GM19463 (cell line): ENCODE measurements at regions not wholly inside any gene's neighbourhood (a gene's known extent, or its start where the extent isn't known, plus 50 kb on each side); places are given as distances from the start of the nearest gene placed in this dataset.
"Not testable (repeated sequence)": the region's sequence is repeated elsewhere in the genome, so short reads cannot be mapped to it uniquely, and the experiment has no call there.

ENCODE experiments used
- ATAC-seq: cut with Tn5 transposase; IDR thresholded peaks from one replicate; pipeline ENCODE4 v1.9.1; 2021; ENCODE audit warnings: mild to moderate bottlenecking, moderate library complexity; ENCODE audit not compliant: unreplicated experiment

DNA sequence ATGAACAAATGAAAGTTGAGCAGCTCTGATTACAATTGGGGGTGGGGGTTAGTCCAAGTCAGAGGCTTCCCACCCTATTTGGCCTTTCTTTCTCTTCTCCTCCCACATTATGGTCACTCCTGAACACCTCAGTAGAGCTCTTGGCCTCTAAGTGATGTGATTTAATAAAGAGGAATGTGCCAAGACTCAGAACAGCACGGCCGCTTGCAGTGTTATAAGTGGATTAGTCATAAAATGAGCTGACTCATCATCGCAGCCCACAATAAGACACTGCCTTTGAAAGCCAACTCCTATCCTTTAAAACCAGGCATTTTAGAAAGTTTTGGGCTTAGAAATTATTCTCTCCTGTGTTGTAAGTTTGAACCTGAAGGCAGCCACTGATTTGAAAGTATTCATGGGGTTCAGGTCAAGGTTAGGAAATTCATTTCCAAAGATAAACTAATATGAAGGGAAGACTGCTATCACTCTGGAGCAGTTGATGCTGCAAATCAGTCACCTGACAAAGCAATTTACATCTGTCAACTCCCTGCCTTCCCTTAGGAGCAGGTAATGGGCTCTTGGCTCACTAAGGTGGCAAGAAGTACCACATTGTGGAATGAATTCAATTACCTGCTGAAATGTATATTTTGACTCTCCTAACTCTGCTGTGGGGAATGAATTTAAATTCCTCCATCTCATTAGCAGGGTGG, 283.6 kb upstream of the NMUR2 start:
- ATAC-seq = no peak

- ATAC-seq = no peak
These were observed 284.2 kb upstream of the NMUR2 start for GRCh38 chr5:152689250-152689711.

DNA sequence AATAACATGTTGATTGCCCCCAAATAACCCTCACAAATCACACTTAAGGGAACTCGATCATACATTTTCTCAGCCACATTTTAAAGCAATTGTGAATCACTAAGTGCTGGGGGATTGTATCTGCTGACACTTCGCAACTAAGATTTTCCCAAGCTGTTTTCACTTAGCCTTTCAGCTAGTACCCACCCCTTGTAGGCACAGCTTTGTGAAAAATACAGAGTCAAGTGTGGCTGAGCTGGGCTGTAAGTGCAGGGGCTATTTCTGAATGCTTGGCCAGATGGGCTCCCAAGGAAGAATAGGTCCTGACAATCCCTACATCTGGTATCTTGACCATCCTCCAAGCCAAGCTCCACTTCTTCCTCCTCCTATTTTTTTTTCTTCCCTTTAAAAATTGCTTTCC, 289.2 kb upstream of the NMUR2 start:
- ATAC-seq = no peak

- ATAC-seq = no peak
These were observed 296.3 kb upstream of the NMUR2 start for GRCh38 chr5:152701305-152701949.

- ATAC-seq = no peak
These were observed 299.2 kb upstream of the NMUR2 start for GRCh38 chr5:152704286-152704685.

DNA sequence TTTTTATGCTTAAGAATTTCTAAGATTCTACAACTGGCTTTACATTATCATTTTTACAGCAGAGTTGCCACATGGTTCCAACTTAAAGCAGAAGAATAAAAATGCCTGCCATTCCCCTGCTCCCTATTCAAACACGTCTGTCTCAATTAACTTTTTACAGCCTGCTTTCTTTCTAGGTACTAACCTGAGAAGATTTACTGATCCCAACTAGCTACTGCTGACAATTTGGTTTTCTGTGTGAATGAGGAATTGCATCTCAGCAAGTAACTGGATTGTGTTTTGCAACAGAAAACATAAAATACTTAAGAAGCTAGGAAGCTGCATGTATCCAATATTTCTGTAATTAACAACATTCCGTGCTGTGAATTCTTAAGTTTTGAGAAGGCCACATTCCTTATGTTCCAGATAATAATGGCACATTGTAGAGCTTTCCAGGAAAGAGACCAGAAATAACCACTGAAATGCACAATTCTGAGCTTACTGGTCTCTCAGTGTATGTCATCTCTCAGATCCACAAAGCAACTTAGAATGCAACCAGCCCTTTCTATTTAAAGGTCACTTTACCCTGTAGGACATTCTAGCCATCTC, 306.8 kb upstream of the NMUR2 start:
- ATAC-seq = no peak

- ATAC-seq = no peak
These were observed 312.3 kb upstream of the NMUR2 start for GRCh38 chr5:152717393-152717792.

DNA sequence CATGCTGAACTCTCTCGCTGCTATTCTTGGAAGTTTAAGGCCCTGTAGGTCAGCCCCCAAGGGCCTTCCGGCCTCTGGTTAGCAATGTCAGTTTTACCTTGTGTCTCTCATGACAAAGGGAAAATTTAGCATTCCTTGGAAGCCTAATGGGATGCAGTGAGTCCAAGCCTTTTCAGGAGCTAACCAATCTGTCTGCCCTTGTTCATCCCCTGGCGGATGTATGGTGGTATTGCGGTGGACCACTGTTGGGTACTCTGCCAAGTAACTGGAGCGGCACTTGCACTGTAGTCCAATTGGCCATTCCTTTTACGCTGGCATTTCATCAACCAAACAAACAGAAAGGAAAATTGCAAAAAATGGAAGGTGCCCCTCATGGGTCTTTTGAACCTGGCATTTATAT, 318.4 kb upstream of the NMUR2 start:
- no peak for ATAC-seq

DNA sequence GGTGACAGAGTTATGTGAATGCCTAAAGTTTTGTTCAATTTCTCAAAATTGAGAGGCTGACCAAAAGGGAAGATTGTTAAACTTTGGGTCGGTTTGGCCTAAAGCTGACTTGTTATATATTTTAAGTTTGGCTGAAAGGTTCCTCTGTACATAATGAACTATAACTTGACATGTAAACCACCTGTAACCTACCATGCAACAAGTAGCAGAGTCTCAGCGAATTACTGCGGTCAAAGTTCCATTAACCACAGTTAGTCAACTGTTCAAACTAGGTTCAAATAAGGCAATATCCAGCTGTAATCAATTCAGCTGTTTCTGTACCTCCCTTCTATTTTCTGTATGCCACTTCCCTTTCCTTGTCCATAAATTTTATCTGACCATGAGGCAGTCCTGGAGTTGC, 325.1 kb upstream of the NMUR2 start:
- no peak for ATAC-seq

DNA sequence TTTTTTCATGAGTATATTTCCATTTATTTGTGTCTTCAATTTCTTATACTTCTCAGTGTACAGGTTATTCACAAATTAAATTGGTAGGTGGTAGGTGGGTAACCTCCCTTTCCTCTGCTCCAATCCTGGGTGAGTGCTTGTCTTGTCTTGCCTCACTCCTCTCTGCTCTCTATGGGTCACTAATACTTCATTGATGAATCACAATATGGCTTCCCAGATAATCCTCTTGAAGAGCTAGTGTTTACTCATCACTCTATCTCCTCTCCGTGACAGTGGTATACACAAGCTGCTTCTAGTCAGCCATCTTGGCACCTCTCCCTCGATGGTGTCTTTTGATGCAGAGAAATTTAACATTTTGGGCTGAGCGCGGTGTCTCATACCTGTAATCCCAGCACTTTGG, 331.8 kb upstream of the NMUR2 start:
- no peak for ATAC-seq

DNA sequence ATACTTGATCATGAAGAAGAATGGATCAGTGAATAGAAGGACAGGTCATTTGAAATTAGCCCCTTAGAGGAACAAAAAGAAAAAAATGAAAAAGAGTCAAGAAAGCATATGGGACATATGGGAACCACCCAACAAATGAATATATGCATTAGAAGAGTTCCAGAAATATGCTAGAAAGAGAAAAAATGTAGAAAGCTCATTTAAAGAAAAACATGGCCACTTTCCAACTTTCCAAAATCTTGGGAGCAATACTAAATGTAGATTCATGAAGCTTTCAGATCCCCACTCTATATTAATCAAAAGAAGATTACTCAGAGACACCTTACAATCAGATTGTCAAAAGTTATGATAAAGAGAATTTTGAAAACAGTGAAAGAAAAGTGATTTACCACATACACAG, 334.8 kb upstream of the NMUR2 start:
- no peak for ATAC-seq

GRCh38 chr5:152741126-152741525, 336.0 kb upstream of the NMUR2 start:
- ATAC-seq = not testable (repeated sequence)

- not testable (repeated sequence) for ATAC-seq
These were observed 382.7 kb upstream of the NMUR2 start for GRCh38 chr5:152787709-152788217.

- ATAC-seq = no peak
These were observed 396.8 kb upstream of the NMUR2 start for GRCh38 chr5:152801886-152802285.

GRCh38 chr5:152804179-152804578, 399.1 kb upstream of the NMUR2 start:
- ATAC-seq = no peak

- no peak for ATAC-seq
These were observed 406.9 kb upstream of the NMUR2 start for GRCh38 chr5:152811988-152812387.

DNA sequence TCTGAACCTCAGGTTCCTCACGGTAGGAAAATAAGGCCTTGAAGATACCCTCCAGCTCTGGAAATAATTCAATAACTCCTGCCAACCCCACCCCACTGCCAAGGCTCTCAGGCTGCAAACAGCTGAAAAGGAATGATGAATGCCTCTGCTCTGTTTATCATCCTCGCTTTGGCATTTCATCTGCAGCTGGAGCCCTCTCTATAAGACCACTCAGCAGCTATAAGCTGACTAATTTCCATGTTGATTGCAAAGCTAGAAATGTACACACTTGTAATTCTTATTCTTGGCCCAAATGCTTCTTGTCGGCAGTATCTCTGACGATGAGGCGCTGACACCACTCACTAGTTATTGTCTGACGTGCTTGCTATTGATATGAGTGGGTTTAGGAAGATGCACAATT, 408.4 kb upstream of the NMUR2 start:
- no peak for ATAC-seq

GRCh38 chr5:152819891-152820290, 414.8 kb upstream of the NMUR2 start:
- ATAC-seq = no peak

DNA sequence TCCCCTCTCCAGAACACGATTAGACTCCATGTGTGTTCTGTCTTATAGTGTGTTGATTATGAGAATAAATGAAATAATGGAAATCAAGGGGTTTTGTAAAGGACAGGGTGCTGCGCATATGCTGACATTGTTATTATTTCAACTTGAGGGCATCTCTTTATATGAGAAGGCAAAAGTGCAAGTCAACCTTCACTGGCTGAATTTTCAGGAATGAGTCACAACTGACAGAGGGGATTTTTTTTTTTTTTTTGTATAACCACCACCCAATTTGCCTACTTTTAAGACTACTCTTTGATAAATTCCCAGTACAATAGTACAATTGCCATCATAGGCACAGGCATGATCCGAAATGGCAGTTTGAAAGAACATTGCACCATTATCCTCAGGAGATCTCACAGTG, 419.2 kb upstream of the NMUR2 start:
- ATAC-seq = peak; percentile 77

GRCh38 chr5:152838241-152838786, 433.2 kb upstream of the NMUR2 start:
- no peak for ATAC-seq

DNA sequence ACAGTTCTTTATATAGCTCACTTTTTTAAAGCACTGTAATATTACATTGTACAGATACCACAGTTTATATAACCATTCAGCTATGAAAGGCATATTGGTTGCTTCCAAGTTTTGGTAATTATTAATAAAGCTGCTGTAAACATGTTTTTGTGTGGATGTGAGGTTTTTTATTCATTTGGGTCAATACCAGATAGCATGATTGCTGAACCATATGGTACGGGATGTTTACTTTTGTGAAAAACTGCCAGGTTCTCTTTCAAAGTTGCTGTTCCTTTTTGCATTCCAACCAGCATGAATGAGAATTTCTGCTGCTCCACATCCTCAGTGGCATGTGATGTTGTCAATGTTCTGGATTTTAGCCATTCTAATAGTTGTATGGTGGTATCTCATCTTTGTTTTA, 439.6 kb upstream of the NMUR2 start:
- no peak for ATAC-seq

DNA sequence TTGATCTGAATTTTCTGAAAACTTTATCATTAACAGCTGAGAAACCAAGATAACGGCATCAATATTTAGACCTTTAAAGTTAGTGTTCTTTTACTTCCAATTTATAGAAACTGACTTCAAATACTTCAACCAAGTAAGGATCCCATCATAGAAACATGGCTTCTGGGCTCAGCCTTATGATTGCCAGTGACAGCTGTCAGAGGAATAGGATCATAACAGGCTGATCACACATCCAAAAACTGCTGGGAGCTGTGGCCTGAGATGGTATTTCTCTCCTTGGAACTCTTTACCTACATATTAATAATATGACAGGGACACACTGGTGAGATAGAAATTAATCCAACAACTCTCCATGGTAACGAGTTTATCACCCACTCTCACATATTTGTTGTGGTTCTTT, 448.3 kb upstream of the NMUR2 start:
- no peak for ATAC-seq
